Spleen (tissue), 11 donors: ENCODE measurements at regions not wholly inside any gene's neighbourhood (a gene's known extent, or its start where the extent isn't known, plus 50 kb on each side); places are given as distances from the start of the nearest gene placed in this dataset.

Source experiments
- DNase-seq: peaks from one replicate; pipeline ENCODE4 v3.0.0-alpha.2; 2020
- H3K27ac ChIP-seq, 8 donors: fragments of 200-600 bp; sonication (generic) in 7 of 8; 1 replicate in 4 of 8; 2 replicates in 4 of 8; pipeline versions ENCODE4 v1.5.0 to v1.8.0; 2016 to 2021; ENCODE audit warnings: inconsistent platforms in 4 of 8, mild to moderate bottlenecking in 4 of 8, moderate library complexity in 1 of 8
- H3K27me3 ChIP-seq, 7 donors: fragments of 200-600 bp; sonication (generic) in 6 of 7; replicated peaks in 1 of 7; 1 replicate in 4 of 7; 2 replicates in 3 of 7; pipeline versions ENCODE4 v1.5.0 to v1.8.0; 2016 to 2021; ENCODE audit warnings: inconsistent platforms in 3 of 7, mild to moderate bottlenecking in 1 of 7
- H3K36me3 ChIP-seq, 6 donors: fragments of 200-600 bp; sonication (generic) in 5 of 6; 1 replicate in 4 of 6; 2 replicates in 2 of 6; pipeline versions ENCODE4 v1.5.0 to v1.8.0; 2016 to 2021; ENCODE audit warnings: inconsistent platforms in 2 of 6
- H3K4me1 ChIP-seq, 6 donors: fragments of 200-600 bp; sonication (generic) in 5 of 6; 1 replicate in 3 of 6; 2 replicates in 3 of 6; pipeline versions ENCODE4 v1.5.0 to v1.8.0; 2016 to 2021; ENCODE audit warnings: inconsistent platforms in 3 of 6
- H3K4me3 ChIP-seq, 8 donors: fragments of 200-600 bp; sonication (generic) in 7 of 8; 1 replicate in 4 of 8; 2 replicates in 4 of 8; pipeline versions ENCODE4 v1.5.0 to v1.8.0; 2016 to 2021; ENCODE audit warnings: inconsistent platforms in 4 of 8, mild to moderate bottlenecking in 4 of 8, moderate library complexity in 2 of 8
- H3K9me3 ChIP-seq, 8 donors: fragments of 200-600 bp; sonication (generic) in 7 of 8; 1 replicate in 4 of 8; 2 replicates in 4 of 8; pipeline versions ENCODE4 v1.5.0 to v1.8.0; 2016 to 2021; ENCODE audit warnings: inconsistent platforms in 4 of 8
- CTCF ChIP-seq, 11 experiments: fragments of 200-600 bp in 7 of 11; fragments of 450-650 bp in 4 of 11; sonication (generic) in 4 of 11; IDR thresholded peaks in 8 of 11; conservative IDR thresholded peaks in 3 of 11; 1 replicate in 7 of 11; 2 replicates in 4 of 11; pipeline versions ENCODE4 v1.4.0 to v1.8.0; 2016 to 2021; ENCODE audit warnings: antibody characterized with exemption in 11 of 11, inconsistent platforms in 4 of 11, mild to moderate bottlenecking in 1 of 11
- POLR2A ChIP-seq, 3 donors: fragments of 450-650 bp; IDR thresholded peaks; one replicate each; pipeline ENCODE4 v1.5.1; 2017; ENCODE audit warnings: antibody characterized with exemption in 3 of 3, mild to moderate bottlenecking in 1 of 3
- POLR2AphosphoS5 ChIP-seq, 3 donors: sonication (generic); formaldehyde crosslinking; IDR thresholded peaks; one replicate each; pipeline ENCODE4 v1.5.1; 2017; ENCODE audit warnings: antibody characterized with exemption in 3 of 3
- WGBS, 5 donors: extraction: QIAGEN DNeasy Blood & Tissue Kit in 3 of 5; methylation state at CpG; one replicate each; pipeline versions ENCODE4 v1.1.5 to v1.1.7; 2013 to 2018; 5-methylcytosine and 5-hydroxymethylcytosine counted together
- intact Hi-C: fragments of 100-400 bp; cut with DNase I; formaldehyde crosslinking; loops from one replicate; pipeline ENCODE4 v1.15.0; 2023; ENCODE audit warnings: low total_unique reads
- donor health status: healthy with polysubstance abuse.
- donor health status: DM: no; HTN: no; CAD: no; lungs with moderate emphysema.
- donor health status: DM: no; HTN: no; CAD: no.
- donor health status: Bipolar disorder and iron deficiency.
- donor health status: healthy.
- donor health status: DM: no; HTN: no; CAD: no.
- donor health status: DM: yes; HTN: yes; CAD: no.

- Histone ChIP-seq H3K36me3 (no peaks in the 10 kb centered on the region), H3K9me3 (no peaks in the 10 kb centered on the region), H3K4me1 (peaks cover 0 to 20% (median 9%) of the 10 kb centered on the region in 6 donors), H3K27me3 (peaks cover 0 to 4% (median 0%) of the 10 kb centered on the region in 7 donors), H3K27ac (peak overlapping the region in 2 of 8 donors; percentile 5 to 39), H3K4me3 (no peak overlapping the region)
- 57 to 61% (median 58%) methylated on average over 18 to 27 of the region's 27 CpGs for WGBS, 5 donors
- peak in 7 of 11 experiments; percentile 15 to 62 (median 57) for TF ChIP-seq CTCF (IDR thresholded peaks at IDR 0.05 in 8 of 11, conservative IDR thresholded peaks at IDR 0.05 in 3 of 11)
- no peak for TF ChIP-seq POLR2AphosphoS5 (IDR thresholded peaks at IDR 0.05)
- DNase-seq = no peak
- intact Hi-C loops = no loop called here
These were observed 224.2 kb downstream of the NFATC2 start for GRCh38 chr20:51318058-51318949.

GRCh38 chr20:51315390-51315789, 227.1 kb downstream of the NFATC2 start:
- Histone ChIP-seq H3K4me3 (no peak overlapping the region), H3K27me3 (peaks cover 0 to 4% (median 0%) of the 10 kb centered on the region in 7 donors), H3K9me3 (no peaks in the 10 kb centered on the region), H3K27ac (no peak overlapping the region), H3K4me1 (peaks cover 0 to 38% (median 16%) of the 10 kb centered on the region in 6 donors), H3K36me3 (no peaks in the 10 kb centered on the region)
- no peak for DNase-seq
- intact Hi-C loops = no loop called here
- TF ChIP-seq POLR2A (IDR thresholded peaks at IDR 0.05) (no peak), POLR2AphosphoS5 (IDR thresholded peaks at IDR 0.05) (no peak), CTCF (IDR thresholded peaks at IDR 0.05 in 8 of 11, conservative IDR thresholded peaks at IDR 0.05 in 3 of 11) (no peak)

GRCh38 chr20:51313358-51313827, 229.1 kb downstream of the NFATC2 start:
- 63 to 71% (median 67%) methylated on average over 5 of the region's 5 CpGs for WGBS, 5 donors

GRCh38 chr20:51312480-51312783, 230.1 kb downstream of the NFATC2 start:
- Histone ChIP-seq H3K27me3 (peaks cover 0 to 3% (median 0%) of the 10 kb centered on the region in 7 donors), H3K27ac (no peak overlapping the region), H3K4me1 (peaks cover 0 to 18% (median 5%) of the 10 kb centered on the region in 6 donors), H3K4me3 (no peak overlapping the region), H3K36me3 (no peaks in the 10 kb centered on the region), H3K9me3 (no peaks in the 10 kb centered on the region)
- 64 to 70% (median 69%) methylated on average over 3 of the region's 3 CpGs for WGBS, 5 donors
- no peak for DNase-seq
- intact Hi-C loops = no loop called here
- TF ChIP-seq POLR2AphosphoS5 (IDR thresholded peaks at IDR 0.05) (no peak), POLR2A (IDR thresholded peaks at IDR 0.05) (no peak), CTCF (IDR thresholded peaks at IDR 0.05 in 8 of 11, conservative IDR thresholded peaks at IDR 0.05 in 3 of 11) (no peak)

More at GRCh38 chr20:51313358-51313827, 229.1 kb downstream of the NFATC2 start:
- Histone ChIP-seq H3K4me1 (peaks cover 0 to 25% (median 9%) of the 10 kb centered on the region in 6 donors), H3K4me3 (no peak overlapping the region), H3K27ac (no peak overlapping the region), H3K36me3 (no peaks in the 10 kb centered on the region), H3K27me3 (peaks cover 0 to 2% (median 0%) of the 10 kb centered on the region in 7 donors), H3K9me3 (no peaks in the 10 kb centered on the region)
- DNase-seq = no peak
- intact Hi-C loops = no loop called here
- TF ChIP-seq POLR2A (IDR thresholded peaks at IDR 0.05) (no peak), POLR2AphosphoS5 (IDR thresholded peaks at IDR 0.05) (peak in 1 of 3 donors; percentile 30)
